CD4-positive, CD25-positive, alpha-beta regulatory T cell (primary cell): ENCODE measurements at regions not wholly inside any gene's neighbourhood (a gene's known extent, or its start where the extent isn't known, plus 50 kb on each side); places are given as distances from the start of the nearest gene placed in this dataset.
A peak's percentile ranks its signal among the peaks of the same experiment; 100 is the strongest.
"Not testable (repeated sequence)": the region's sequence is repeated elsewhere in the genome, so short reads cannot be mapped to it uniquely, and the experiment has no call there.

ENCODE experiments used
- ATAC-seq, 2 donors: fragments of 150-1000 bp; cut with Tn5 transposase; one replicate each; pipeline ENCODE4 v1.10.0; 2021; ENCODE audit warnings: low read depth in 2 of 2, moderate number of reproducible peaks in 2 of 2, moderate library complexity in 1 of 2
- DNase-seq, 3 donors: peaks; one replicate each; pipeline versions ENCODE4 v3.0.0 to v3.0.0-alpha.2; 2012 to 2022; ENCODE audit warnings: mixed read lengths in 1 of 3
- H3K27ac ChIP-seq: one replicate; pipeline ENCODE4 v1.7.0; 2013; ENCODE audit warnings: mild to moderate bottlenecking, low read length; ENCODE audit not compliant: insufficient read depth, poor library complexity, severe bottlenecking
- H3K27me3 ChIP-seq: one replicate; pipeline ENCODE4 v1.7.0; 2013; ENCODE audit warnings: low read length; ENCODE audit not compliant: control insufficient read depth, insufficient read depth
- H3K36me3 ChIP-seq: one replicate; pipeline ENCODE4 v1.7.0; 2013; ENCODE audit warnings: mild to moderate bottlenecking, low read length, moderate library complexity; ENCODE audit not compliant: control insufficient read depth, insufficient read depth
- H3K4me1 ChIP-seq: 2 replicates; pipeline ENCODE4 v1.7.0; 2013; ENCODE audit warnings: mild to moderate bottlenecking, low read length; ENCODE audit not compliant: insufficient read depth, control insufficient read depth, poor library complexity, severe bottlenecking
- H3K4me3 ChIP-seq: one replicate; pipeline ENCODE4 v1.7.0; 2013; ENCODE audit warnings: low read depth, mild to moderate bottlenecking, low read length, moderate library complexity
- H3K9me3 ChIP-seq, 2 experiments: 1 replicate in 1 of 2; 2 replicates in 1 of 2; pipeline ENCODE4 v1.7.0; 2013; ENCODE audit warnings: low read length in 2 of 2, mild to moderate bottlenecking in 1 of 2, moderate library complexity in 1 of 2; ENCODE audit not compliant: control insufficient read depth in 2 of 2
- H3K27ac Mint-ChIP-seq, 3 donors: one replicate each; pipeline ENCODE4 v1.8.0; 2020 to 2022; ENCODE audit warnings: mild to moderate bottlenecking in 3 of 3, mixed read lengths in 3 of 3, moderate library complexity in 2 of 3
- H3K27me3 Mint-ChIP-seq: one replicate; pipeline ENCODE4 v1.8.0; 2022; ENCODE audit warnings: mild to moderate bottlenecking, mixed read lengths
- H3K36me3 Mint-ChIP-seq: one replicate; pipeline ENCODE4 v1.8.0; 2020; ENCODE audit warnings: mixed read lengths
- H3K4me1 Mint-ChIP-seq, 4 donors: one replicate each; pipeline ENCODE4 v1.8.0; 2020 to 2022; ENCODE audit warnings: mixed read lengths in 4 of 4, mild to moderate bottlenecking in 1 of 4
- H3K4me3 Mint-ChIP-seq, 4 donors: one replicate each; pipeline ENCODE4 v1.8.0; 2020 to 2022; ENCODE audit warnings: mild to moderate bottlenecking in 4 of 4, mixed read lengths in 4 of 4, moderate library complexity in 3 of 4
- H3K9me3 Mint-ChIP-seq, 7 donors: one replicate each; pipeline ENCODE4 v1.8.0; 2020 to 2022; ENCODE audit warnings: mixed read lengths in 7 of 7, mild to moderate bottlenecking in 3 of 7, moderate library complexity in 2 of 7

DNA sequence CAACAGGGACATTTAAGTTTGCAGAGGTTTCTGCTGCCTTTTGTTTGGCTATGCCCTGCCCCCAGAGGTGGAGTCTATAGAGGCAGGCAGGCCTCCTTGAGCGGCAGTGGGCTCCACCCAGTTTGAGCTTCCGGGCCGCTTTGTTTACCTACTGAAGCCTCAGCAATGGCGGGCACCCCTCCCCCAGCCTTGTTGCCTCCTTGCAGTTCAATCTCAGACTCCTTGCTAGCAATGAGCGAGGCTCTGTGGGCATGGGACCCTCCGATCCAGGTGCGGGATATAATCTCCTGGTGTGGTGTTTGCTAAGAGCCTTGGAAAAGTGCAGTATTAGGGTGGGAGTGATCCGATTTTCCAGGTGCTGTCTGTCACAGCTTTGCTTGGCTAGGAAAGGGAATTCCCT lies 831.7 kb downstream of the RAPGEF2 start:
- H3K27ac Mint-ChIP-seq, DNase-seq, H3K27ac ChIP-seq, H3K4me3 ChIP-seq, H3K36me3 ChIP-seq, H3K4me1 Mint-ChIP-seq, H3K27me3 Mint-ChIP-seq, H3K36me3 Mint-ChIP-seq, H3K4me1 ChIP-seq, H3K9me3 ChIP-seq, H3K4me3 Mint-ChIP-seq, H3K27me3 ChIP-seq, ATAC-seq: not testable (repeated sequence)
- H3K9me3 Mint-ChIP-seq = peaks cover 0 to 19% (median 5%) of the 10 kb centered on the region in 7 donors

- Mint-ChIP-seq H3K27ac (no peak overlapping the region), H3K4me3 (no peak overlapping the region), H3K9me3 (peaks cover 0 to 11% (median 5%) of the 10 kb centered on the region in 7 donors), H3K36me3 (no peaks in the 10 kb centered on the region), H3K4me1 (no peaks in the 10 kb centered on the region), H3K27me3 (no peaks in the 10 kb centered on the region)
- H3K36me3 ChIP-seq = no peaks in the 10 kb centered on the region
- no peak for ATAC-seq
- no peak overlapping the region for H3K27ac ChIP-seq
- no peak for DNase-seq
- H3K9me3 ChIP-seq = peaks cover 0 to 4% of the 10 kb centered on the region in 2 experiments
- H3K27me3 ChIP-seq = no peaks in the 10 kb centered on the region
- H3K4me1 ChIP-seq = no peaks in the 10 kb centered on the region
- no peak overlapping the region for H3K4me3 ChIP-seq
Measured at GRCh38 chr4:159937595-159937994, 834.7 kb downstream of the RAPGEF2 start.

- not testable (repeated sequence) for H3K4me1 Mint-ChIP-seq, H3K4me1 ChIP-seq, H3K27me3 Mint-ChIP-seq, H3K36me3 ChIP-seq, H3K9me3 ChIP-seq, DNase-seq, H3K4me3 Mint-ChIP-seq, H3K36me3 Mint-ChIP-seq, H3K27me3 ChIP-seq, H3K27ac Mint-ChIP-seq, ATAC-seq, H3K27ac ChIP-seq, H3K4me3 ChIP-seq
- H3K9me3 Mint-ChIP-seq = peaks cover 0 to 11% (median 2%) of the 10 kb centered on the region in 7 donors
Measured at GRCh38 chr4:159939681-159940080, 836.8 kb downstream of the RAPGEF2 start.

GRCh38 chr4:159941076-159941475 lies 838.2 kb downstream of the RAPGEF2 start:
- H3K27ac Mint-ChIP-seq = no peak overlapping the region
- Histone ChIP-seq H3K27ac (no peak overlapping the region), H3K9me3 (no peaks in the 10 kb centered on the region), H3K4me3 (no peak overlapping the region), H3K4me1 (no peaks in the 10 kb centered on the region), H3K36me3 (no peaks in the 10 kb centered on the region), H3K27me3 (no peaks in the 10 kb centered on the region)
- no peaks in the 10 kb centered on the region for H3K4me1 Mint-ChIP-seq
- no peaks in the 10 kb centered on the region for H3K36me3 Mint-ChIP-seq
- no peak for DNase-seq
- H3K9me3 Mint-ChIP-seq = peaks cover 0 to 4% (median 0%) of the 10 kb centered on the region in 7 donors
- H3K4me3 Mint-ChIP-seq = no peak overlapping the region
- H3K27me3 Mint-ChIP-seq = no peaks in the 10 kb centered on the region
- ATAC-seq = no peak

- Mint-ChIP-seq H3K4me1 (no peaks in the 10 kb centered on the region), H3K9me3 (peaks cover 0 to 3% (median 0%) of the 10 kb centered on the region in 7 donors), H3K27me3 (no peaks in the 10 kb centered on the region), H3K27ac (no peak overlapping the region), H3K36me3 (no peaks in the 10 kb centered on the region), H3K4me3 (no peak overlapping the region)
- H3K9me3 ChIP-seq = no peaks in the 10 kb centered on the region
- no peaks in the 10 kb centered on the region for H3K27me3 ChIP-seq
- no peaks in the 10 kb centered on the region for H3K36me3 ChIP-seq
- ATAC-seq = no peak
- H3K27ac ChIP-seq = no peak overlapping the region
- no peak overlapping the region for H3K4me3 ChIP-seq
- no peaks in the 10 kb centered on the region for H3K4me1 ChIP-seq
- DNase-seq = no peak
Measured at GRCh38 chr4:159944477-159944876, 841.6 kb downstream of the RAPGEF2 start.

DNA sequence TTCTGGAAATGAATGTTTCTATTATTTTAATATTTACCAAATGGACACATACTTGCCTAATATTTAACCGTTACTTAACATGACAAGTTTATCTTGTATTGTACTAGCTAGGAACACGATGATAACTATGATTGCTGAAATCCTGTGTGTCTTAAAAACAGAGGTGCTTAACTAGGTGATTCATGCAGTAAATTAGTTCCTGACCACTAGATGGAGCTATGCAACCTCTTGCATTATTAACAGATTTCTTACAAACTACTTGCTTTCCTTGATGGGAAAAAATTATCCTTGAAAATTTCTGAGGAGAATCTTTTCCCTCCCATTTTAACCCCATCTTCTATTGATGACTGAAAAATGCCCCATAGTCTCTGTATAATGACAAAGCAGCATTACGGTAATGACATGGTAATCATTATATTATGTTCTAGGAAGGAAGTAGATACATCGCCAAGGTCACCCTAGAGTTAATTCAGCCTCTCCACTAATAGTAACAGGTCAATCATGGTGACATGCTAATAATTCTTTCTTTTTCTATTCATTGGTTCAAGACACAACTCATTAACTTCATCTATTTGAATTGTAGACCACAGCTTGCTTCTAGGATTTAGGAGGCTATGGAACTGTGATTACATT lies 844.2 kb downstream of the RAPGEF2 start:
- no peaks in the 10 kb centered on the region for H3K27me3 Mint-ChIP-seq
- no peaks in the 10 kb centered on the region for H3K36me3 Mint-ChIP-seq
- Histone ChIP-seq H3K27ac (no peak overlapping the region), H3K27me3 (no peaks in the 10 kb centered on the region), H3K4me3 (no peak overlapping the region), H3K36me3 (no peaks in the 10 kb centered on the region), H3K4me1 (no peaks in the 10 kb centered on the region), H3K9me3 (no peaks in the 10 kb centered on the region)
- H3K4me3 Mint-ChIP-seq = no peak overlapping the region
- no peak for ATAC-seq
- no peaks in the 10 kb centered on the region for H3K4me1 Mint-ChIP-seq
- H3K27ac Mint-ChIP-seq = no peak overlapping the region
- H3K9me3 Mint-ChIP-seq = peaks cover 0 to 3% (median 0%) of the 10 kb centered on the region in 7 donors
- peak in 1 of 3 donors; percentile 39 for DNase-seq

- H3K36me3 ChIP-seq = no peaks in the 10 kb centered on the region
- H3K4me1 ChIP-seq = no peaks in the 10 kb centered on the region
- no peaks in the 10 kb centered on the region for H3K36me3 Mint-ChIP-seq
- ATAC-seq (no peak), DNase-seq (no peak)
- no peaks in the 10 kb centered on the region for H3K9me3 ChIP-seq
- peaks cover 0 to 7% (median 1%) of the 10 kb centered on the region in 7 donors for H3K9me3 Mint-ChIP-seq
- no peak overlapping the region for H3K4me3 ChIP-seq
- no peak overlapping the region for H3K27ac ChIP-seq
- H3K4me3 Mint-ChIP-seq = no peak overlapping the region
- no peaks in the 10 kb centered on the region for H3K27me3 Mint-ChIP-seq
- H3K4me1 Mint-ChIP-seq = no peaks in the 10 kb centered on the region
- H3K27me3 ChIP-seq = no peaks in the 10 kb centered on the region
- H3K27ac Mint-ChIP-seq = no peak overlapping the region
Measured at GRCh38 chr4:159950707-159951106, 847.8 kb downstream of the RAPGEF2 start.

DNA sequence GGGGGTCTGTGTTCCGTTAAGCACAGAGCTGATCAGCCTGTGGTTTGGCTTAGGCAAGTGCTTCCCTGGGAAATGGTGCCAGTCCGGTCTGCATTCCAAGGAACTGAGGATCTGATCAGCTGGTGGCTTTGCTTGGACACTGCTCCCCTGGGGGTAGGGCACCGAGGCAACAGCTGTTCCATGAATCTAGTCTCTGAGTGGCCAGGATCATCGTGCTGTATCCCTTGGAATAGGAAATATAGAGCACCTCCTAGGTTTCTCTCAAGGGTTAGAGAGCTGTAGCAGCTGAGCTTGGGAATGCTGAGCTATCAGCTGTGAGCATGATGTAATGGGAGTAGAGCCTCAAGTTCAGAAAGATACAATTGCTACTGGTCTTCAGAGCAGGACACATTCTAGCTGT lies 863.9 kb downstream of the RAPGEF2 start:
- Histone ChIP-seq H3K9me3 (no peaks in the 10 kb centered on the region), H3K27ac (no peak overlapping the region), H3K4me3 (no peak overlapping the region), H3K36me3 (no peaks in the 10 kb centered on the region), H3K27me3 (no peaks in the 10 kb centered on the region), H3K4me1 (no peaks in the 10 kb centered on the region)
- H3K4me3 Mint-ChIP-seq = no peak overlapping the region
- no peak overlapping the region for H3K27ac Mint-ChIP-seq
- ATAC-seq = no peak
- H3K36me3 Mint-ChIP-seq = no peaks in the 10 kb centered on the region
- peaks cover 0 to 17% (median 2%) of the 10 kb centered on the region in 7 donors for H3K9me3 Mint-ChIP-seq
- no peaks in the 10 kb centered on the region for H3K27me3 Mint-ChIP-seq
- H3K4me1 Mint-ChIP-seq = no peaks in the 10 kb centered on the region
- DNase-seq = no peak
